ENCODE measurements at regions not wholly inside any gene's neighbourhood (a gene's known extent, or its start where the extent isn't known, plus 50 kb on each side); places are given as distances from the start of the nearest gene placed in this dataset.

DNA sequence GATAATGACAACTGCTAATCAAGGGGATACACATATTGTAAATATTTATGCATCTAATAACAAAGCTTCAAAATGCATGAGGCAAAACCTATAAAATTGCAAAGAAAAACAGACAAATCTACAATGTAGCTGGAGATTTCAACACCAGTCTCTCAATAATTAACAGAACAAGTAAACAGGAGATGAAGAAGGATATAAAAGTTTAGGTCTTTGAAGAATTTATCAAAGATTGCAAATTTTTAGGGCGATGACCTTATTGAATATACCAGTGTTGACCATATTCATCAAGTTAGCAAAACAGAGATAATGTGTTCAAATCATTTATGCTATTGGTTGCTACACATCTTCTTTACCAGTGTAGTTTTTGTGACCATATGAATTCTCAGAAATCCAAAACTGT, 237.8 kb upstream of the SGK1 start:
- TF ChIP-seq, protein P1, sequence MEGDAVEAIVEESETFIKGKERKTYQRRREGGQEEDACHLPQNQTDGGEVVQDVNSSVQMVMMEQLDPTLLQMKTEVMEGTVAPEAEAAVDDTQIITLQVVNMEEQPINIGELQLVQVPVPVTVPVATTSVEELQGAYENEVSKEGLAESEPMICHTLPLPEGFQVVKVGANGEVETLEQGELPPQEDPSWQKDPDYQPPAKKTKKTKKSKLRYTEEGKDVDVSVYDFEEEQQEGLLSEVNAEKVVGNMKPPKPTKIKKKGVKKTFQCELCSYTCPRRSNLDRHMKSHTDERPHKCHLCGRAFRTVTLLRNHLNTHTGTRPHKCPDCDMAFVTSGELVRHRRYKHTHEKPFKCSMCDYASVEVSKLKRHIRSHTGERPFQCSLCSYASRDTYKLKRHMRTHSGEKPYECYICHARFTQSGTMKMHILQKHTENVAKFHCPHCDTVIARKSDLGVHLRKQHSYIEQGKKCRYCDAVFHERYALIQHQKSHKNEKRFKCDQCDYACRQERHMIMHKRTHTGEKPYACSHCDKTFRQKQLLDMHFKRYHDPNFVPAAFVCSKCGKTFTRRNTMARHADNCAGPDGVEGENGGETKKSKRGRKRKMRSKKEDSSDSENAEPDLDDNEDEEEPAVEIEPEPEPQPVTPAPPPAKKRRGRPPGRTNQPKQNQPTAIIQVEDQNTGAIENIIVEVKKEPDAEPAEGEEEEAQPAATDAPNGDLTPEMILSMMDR (conservative IDR thresholded peaks at IDR 0.05), result no peak
- no peak for TF ChIP-seq ZFX (IDR thresholded peaks at IDR 0.05)
